ENCODE measurements at regions not wholly inside any gene's neighbourhood (a gene's known extent, or its start where the extent isn't known, plus 50 kb on each side); places are given as distances from the start of the nearest gene placed in this dataset.

DNA sequence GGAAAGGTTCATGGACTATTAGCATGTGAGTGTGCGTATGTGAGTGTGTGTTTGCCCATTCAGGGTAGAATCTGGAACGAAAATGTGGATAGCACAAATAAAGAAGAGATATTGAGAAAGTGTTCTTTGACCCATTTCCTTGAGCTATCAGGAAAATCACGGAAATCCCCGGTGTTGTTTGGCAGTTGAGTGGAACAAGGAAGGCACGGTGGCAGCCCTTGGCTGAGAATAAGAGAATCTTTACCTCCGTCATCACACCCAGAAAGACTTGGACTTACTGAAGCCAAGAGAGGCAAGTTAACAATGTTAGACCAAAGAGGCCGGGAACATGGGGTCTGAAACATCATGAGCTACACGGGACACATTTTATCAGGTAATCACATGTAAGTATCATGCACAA, 588.9 kb upstream of the BTBD3 start:
- TF ChIP-seq, protein P1, sequence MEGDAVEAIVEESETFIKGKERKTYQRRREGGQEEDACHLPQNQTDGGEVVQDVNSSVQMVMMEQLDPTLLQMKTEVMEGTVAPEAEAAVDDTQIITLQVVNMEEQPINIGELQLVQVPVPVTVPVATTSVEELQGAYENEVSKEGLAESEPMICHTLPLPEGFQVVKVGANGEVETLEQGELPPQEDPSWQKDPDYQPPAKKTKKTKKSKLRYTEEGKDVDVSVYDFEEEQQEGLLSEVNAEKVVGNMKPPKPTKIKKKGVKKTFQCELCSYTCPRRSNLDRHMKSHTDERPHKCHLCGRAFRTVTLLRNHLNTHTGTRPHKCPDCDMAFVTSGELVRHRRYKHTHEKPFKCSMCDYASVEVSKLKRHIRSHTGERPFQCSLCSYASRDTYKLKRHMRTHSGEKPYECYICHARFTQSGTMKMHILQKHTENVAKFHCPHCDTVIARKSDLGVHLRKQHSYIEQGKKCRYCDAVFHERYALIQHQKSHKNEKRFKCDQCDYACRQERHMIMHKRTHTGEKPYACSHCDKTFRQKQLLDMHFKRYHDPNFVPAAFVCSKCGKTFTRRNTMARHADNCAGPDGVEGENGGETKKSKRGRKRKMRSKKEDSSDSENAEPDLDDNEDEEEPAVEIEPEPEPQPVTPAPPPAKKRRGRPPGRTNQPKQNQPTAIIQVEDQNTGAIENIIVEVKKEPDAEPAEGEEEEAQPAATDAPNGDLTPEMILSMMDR (IDR thresholded peaks at IDR 0.05), result no peak
- TF ChIP-seq POLR2A (IDR thresholded peaks at IDR 0.05; ENCODE audit: low read depth) (no peak), EP300 (IDR thresholded peaks at IDR 0.05) (no peak)
